GM12878 (cell line): ENCODE measurements at regions not wholly inside any gene's neighbourhood (a gene's known extent, or its start where the extent isn't known, plus 50 kb on each side); places are given as distances from the start of the nearest gene placed in this dataset.

Experiments
- ATAC-seq: fragments of 200-7000 bp; cut with Tn5 transposase; 3 replicates; pipeline ENCODE4 v1.9.1; 2020; ENCODE audit warnings: mild to moderate bottlenecking, moderate library complexity
- BruUV-seq: library from RNA; stranded (reverse); fragments of 400-500 nt; replicated peaks from 2 replicates; lab custom pipeline; 2021; lab: Mats Ljungman, UMichigan
- CTCF ChIA-PET: fragments of 300-600 bp; sonication (Branson Sonifier 250); formaldehyde crosslinking; extraction: SDS; loops from one replicate; lab custom pipeline; 2021; ENCODE audit warnings: inconsistent platforms; lab: Yijun Ruan, JAX
- POLR2A ChIA-PET: fragments of 350-600 bp; formaldehyde crosslinking; extraction: SDS; loops from one replicate; lab custom pipeline; 2021; ENCODE audit warnings: inconsistent platforms; lab: Charles Lee
- RAD21 ChIA-PET: fragments of 300-600 bp; sonication (Branson Sonifier 250); formaldehyde crosslinking; loops from one replicate; lab custom pipeline; 2023; ENCODE audit warnings: antibody characterized with exemption; ENCODE audit not compliant: unreplicated experiment; lab: Charles Lee
- SMC1A ChIA-PET: fragments of 300-600 bp; sonication (Branson Sonifier 250); formaldehyde crosslinking; loops from one replicate; lab custom pipeline; 2023; ENCODE audit not compliant: unreplicated experiment, uncharacterized antibody; lab: Charles Lee
- DNase-seq: peaks from one replicate; pipeline ENCODE4 v3.0.0-alpha.2; 2011; ENCODE audit warnings: low read depth, low spot score
- FAIRE-seq: peaks from 3 replicates; lab custom pipeline; 2011; peaks lifted over from hg19 to GRCh38; lab: Jason Lieb, UNC
- H2AFZ ChIP-seq: 2 replicates; pipeline ENCODE4 v1.6.0; 2011; ENCODE audit warnings: low read depth, low read length, control low read depth; ENCODE audit not compliant: control insufficient read depth
- H3K27ac ChIP-seq: 2 replicates; pipeline ENCODE4 v1.5.1; 2011; ENCODE audit warnings: control low read depth; ENCODE audit not compliant: control insufficient read depth, insufficient read depth
- H3K27me3 ChIP-seq, 2 experiments: replicated peaks in 1 of 2; 2 replicates each; pipeline versions ENCODE4 v1.6.0 to v1.6.1; 2011; ENCODE audit warnings: low read length in 1 of 2; ENCODE audit not compliant: control insufficient read depth in 2 of 2, insufficient read depth in 2 of 2
- H3K36me3 ChIP-seq, 2 experiments: 2 replicates each; pipeline ENCODE4 v1.5.1; 2011; ENCODE audit warnings: low read length in 1 of 2; ENCODE audit not compliant: control insufficient read depth in 2 of 2, insufficient read depth in 2 of 2
- H3K4me1 ChIP-seq: 2 replicates; pipeline ENCODE4 v1.6.1; 2011; ENCODE audit warnings: mild to moderate bottlenecking, low read length, moderate library complexity, mixed read lengths; ENCODE audit not compliant: control insufficient read depth, insufficient read depth
- H3K4me2 ChIP-seq: 2 replicates; pipeline ENCODE4 v1.6.0; 2011; ENCODE audit warnings: control low read depth; ENCODE audit not compliant: control insufficient read depth, insufficient read depth
- H3K4me3 ChIP-seq: fragments of 200-600 bp; sonication (generic); 2 replicates; pipeline ENCODE4 v1.5.1; 2016
- H3K79me2 ChIP-seq: 2 replicates; pipeline ENCODE4 v1.6.0; 2011; ENCODE audit warnings: low read length; ENCODE audit not compliant: control insufficient read depth, insufficient read depth
- H3K9ac ChIP-seq: 2 replicates; pipeline ENCODE4 v1.8.0; 2011; ENCODE audit warnings: low read length, control low read depth, mixed read lengths; ENCODE audit not compliant: control insufficient read depth, insufficient read depth
- H3K9me3 ChIP-seq: replicated peaks from 3 replicates; pipeline ENCODE4 v1.5.1; 2011; ENCODE audit warnings: mild to moderate bottlenecking, low read length; ENCODE audit not compliant: control insufficient read depth, insufficient read depth
- H4K20me1 ChIP-seq: 2 replicates; pipeline ENCODE4 v1.6.0; 2011; ENCODE audit not compliant: control insufficient read depth, insufficient read depth
- BCL11A ChIP-seq: IDR thresholded peaks from 2 replicates; pipeline ENCODE4 v1.6.1; 2011; ENCODE audit warnings: low read depth, low read length
- MTA2 ChIP-seq: fragments of 450-650 bp; IDR thresholded peaks from 2 replicates; pipeline ENCODE4 v1.6.1; 2016; ENCODE audit warnings: low read depth, mild to moderate bottlenecking, moderate library complexity
- RBBP5 ChIP-seq: fragments of 200-600 bp; sonication (generic); conservative IDR thresholded peaks from 2 replicates; pipeline ENCODE4 v1.6.1; 2016
- SUZ12 ChIP-seq: fragments of 200-600 bp; sonication (generic); IDR thresholded peaks from one replicate; pipeline ENCODE4 v1.6.1; 2018; ENCODE audit warnings: antibody characterized with exemption, mild to moderate bottlenecking; ENCODE audit not compliant: unreplicated experiment
- WGBS: methylation state at CpG from one replicate; pipeline ENCODE4 v1.1.6; 2016; ENCODE audit warnings: low lambda C conversion rate; ENCODE audit not compliant: insufficient replicate concordance, insufficient coverage; ENCODE audit errors: missing lambda C conversion rate; 5-methylcytosine and 5-hydroxymethylcytosine counted together
- in situ Hi-C: fragments of 300-500 bp; cut with MboI; formaldehyde crosslinking; loops from 9 replicates; pipeline ENCODE4 v1.14.3; 2018; ENCODE audit warnings: mixed read lengths
- intact Hi-C: fragments of 100-400 bp; cut with micrococcal nuclease; formaldehyde crosslinking; loops from one replicate; pipeline ENCODE4 v1.14.2; 2022; ENCODE audit not compliant: unreplicated experiment
- TF ChIP-seq, protein P1 (sequence below): fragments of 450-650 bp; IDR thresholded peaks from 2 replicates; pipeline ENCODE4 v1.6.1; 2017; ENCODE audit warnings: mild to moderate bottlenecking
- TF ChIP-seq, protein P2 (sequence below): IDR thresholded peaks from 2 replicates; pipeline ENCODE4 v1.6.1; 2012; ENCODE audit warnings: low read depth, low read length, improper control_type of control experiment
- TF ChIP-seq, protein P3 (sequence below): IDR thresholded peaks from 2 replicates; pipeline ENCODE4 v1.6.1; 2012; ENCODE audit warnings: improper control_type of control experiment, low read depth, low read length; ENCODE audit not compliant: insufficient replicate concordance

DNA sequence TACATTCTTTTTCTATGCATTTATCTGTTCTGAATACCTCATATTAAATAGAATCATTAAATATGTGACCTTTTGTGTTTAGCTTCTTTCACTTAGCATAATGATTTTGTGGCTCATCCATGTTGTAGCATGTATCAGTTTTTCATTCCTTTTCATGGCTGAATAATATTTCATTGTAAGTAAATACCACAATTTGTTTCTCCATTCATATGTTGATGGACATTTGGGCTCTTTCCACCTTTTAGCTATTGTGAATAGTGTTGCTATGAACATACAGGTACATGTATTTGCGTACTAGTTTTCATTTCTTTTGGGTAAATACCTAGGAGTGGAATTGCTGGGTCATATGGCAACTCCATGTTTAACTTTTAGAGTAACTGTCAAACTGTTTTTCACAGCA, 85.1 kb downstream of the GNL3L start:
- Histone ChIP-seq H3K4me1 (no peaks in the 10 kb centered on the region), H3K27ac (no peak overlapping the region), H3K27me3 (no peaks in the 10 kb centered on the region), H4K20me1 (no peaks in the 10 kb centered on the region), H3K4me3 (no peak overlapping the region), H3K9ac (no peak overlapping the region), H2AFZ (no peak overlapping the region), H3K36me3 (no peaks in the 10 kb centered on the region; a peak in 1 of 4 replicates), H3K79me2 (no peaks in the 10 kb centered on the region), H3K9me3 (no peaks in the 10 kb centered on the region), H3K4me2 (no peak overlapping the region)
- ChIA-PET RAD21 (no interaction called here), CTCF (no interaction called here), POLR2A (no interaction called here), SMC1A (no interaction called here)
- no TSS peak for BruUV-seq
- in situ Hi-C loops (no loop called here), intact Hi-C loops (no loop called here)
- DNase-seq (no peak), FAIRE-seq (no peak), ATAC-seq (no peak)
- no peak for TF ChIP-seq BCL11A
- no peak for TF ChIP-seq RBBP5
- TF ChIP-seq, protein P1, sequence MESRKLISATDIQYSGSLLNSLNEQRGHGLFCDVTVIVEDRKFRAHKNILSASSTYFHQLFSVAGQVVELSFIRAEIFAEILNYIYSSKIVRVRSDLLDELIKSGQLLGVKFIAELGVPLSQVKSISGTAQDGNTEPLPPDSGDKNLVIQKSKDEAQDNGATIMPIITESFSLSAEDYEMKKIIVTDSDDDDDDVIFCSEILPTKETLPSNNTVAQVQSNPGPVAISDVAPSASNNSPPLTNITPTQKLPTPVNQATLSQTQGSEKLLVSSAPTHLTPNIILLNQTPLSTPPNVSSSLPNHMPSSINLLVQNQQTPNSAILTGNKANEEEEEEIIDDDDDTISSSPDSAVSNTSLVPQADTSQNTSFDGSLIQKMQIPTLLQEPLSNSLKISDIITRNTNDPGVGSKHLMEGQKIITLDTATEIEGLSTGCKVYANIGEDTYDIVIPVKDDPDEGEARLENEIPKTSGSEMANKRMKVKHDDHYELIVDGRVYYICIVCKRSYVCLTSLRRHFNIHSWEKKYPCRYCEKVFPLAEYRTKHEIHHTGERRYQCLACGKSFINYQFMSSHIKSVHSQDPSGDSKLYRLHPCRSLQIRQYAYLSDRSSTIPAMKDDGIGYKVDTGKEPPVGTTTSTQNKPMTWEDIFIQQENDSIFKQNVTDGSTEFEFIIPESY: no peak
- no peak for TF ChIP-seq SUZ12
- no peak for TF ChIP-seq MTA2
- TF ChIP-seq, protein P2, sequence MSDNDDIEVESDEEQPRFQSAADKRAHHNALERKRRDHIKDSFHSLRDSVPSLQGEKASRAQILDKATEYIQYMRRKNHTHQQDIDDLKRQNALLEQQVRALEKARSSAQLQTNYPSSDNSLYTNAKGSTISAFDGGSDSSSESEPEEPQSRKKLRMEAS: no peak
- TF ChIP-seq, protein P3, sequence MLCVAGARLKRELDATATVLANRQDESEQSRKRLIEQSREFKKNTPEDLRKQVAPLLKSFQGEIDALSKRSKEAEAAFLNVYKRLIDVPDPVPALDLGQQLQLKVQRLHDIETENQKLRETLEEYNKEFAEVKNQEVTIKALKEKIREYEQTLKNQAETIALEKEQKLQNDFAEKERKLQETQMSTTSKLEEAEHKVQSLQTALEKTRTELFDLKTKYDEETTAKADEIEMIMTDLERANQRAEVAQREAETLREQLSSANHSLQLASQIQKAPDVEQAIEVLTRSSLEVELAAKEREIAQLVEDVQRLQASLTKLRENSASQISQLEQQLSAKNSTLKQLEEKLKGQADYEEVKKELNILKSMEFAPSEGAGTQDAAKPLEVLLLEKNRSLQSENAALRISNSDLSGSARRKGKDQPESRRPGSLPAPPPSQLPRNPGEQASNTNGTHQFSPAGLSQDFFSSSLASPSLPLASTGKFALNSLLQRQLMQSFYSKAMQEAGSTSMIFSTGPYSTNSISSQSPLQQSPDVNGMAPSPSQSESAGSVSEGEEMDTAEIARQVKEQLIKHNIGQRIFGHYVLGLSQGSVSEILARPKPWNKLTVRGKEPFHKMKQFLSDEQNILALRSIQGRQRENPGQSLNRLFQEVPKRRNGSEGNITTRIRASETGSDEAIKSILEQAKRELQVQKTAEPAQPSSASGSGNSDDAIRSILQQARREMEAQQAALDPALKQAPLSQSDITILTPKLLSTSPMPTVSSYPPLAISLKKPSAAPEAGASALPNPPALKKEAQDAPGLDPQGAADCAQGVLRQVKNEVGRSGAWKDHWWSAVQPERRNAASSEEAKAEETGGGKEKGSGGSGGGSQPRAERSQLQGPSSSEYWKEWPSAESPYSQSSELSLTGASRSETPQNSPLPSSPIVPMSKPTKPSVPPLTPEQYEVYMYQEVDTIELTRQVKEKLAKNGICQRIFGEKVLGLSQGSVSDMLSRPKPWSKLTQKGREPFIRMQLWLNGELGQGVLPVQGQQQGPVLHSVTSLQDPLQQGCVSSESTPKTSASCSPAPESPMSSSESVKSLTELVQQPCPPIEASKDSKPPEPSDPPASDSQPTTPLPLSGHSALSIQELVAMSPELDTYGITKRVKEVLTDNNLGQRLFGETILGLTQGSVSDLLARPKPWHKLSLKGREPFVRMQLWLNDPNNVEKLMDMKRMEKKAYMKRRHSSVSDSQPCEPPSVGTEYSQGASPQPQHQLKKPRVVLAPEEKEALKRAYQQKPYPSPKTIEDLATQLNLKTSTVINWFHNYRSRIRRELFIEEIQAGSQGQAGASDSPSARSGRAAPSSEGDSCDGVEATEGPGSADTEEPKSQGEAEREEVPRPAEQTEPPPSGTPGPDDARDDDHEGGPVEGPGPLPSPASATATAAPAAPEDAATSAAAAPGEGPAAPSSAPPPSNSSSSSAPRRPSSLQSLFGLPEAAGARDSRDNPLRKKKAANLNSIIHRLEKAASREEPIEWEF: no peak
- 65% methylated on average over 1 of the region's 1 CpG for whole genome bisulfite sequencing
